GM19395 (cell line): ENCODE measurements at regions not wholly inside any gene's neighbourhood (a gene's known extent, or its start where the extent isn't known, plus 50 kb on each side); places are given as distances from the start of the nearest gene placed in this dataset.

Experiments used
- ATAC-seq: cut with Tn5 transposase; IDR thresholded peaks from one replicate; pipeline ENCODE4 v1.9.1; 2021; ENCODE audit warnings: mild to moderate bottlenecking, moderate library complexity; ENCODE audit not compliant: unreplicated experiment

GRCh38 chr3:81932681-81933080 lies 171.2 kb upstream of the GBE1 start:
- no peak for ATAC-seq

GRCh38 chr3:81931265-81932251 lies 170.1 kb upstream of the GBE1 start:
- no peak for ATAC-seq

- no peak for ATAC-seq
These were observed 168.3 kb upstream of the GBE1 start for GRCh38 chr3:81929697-81930096.

GRCh38 chr3:81927811-81928210 lies 166.4 kb upstream of the GBE1 start:
- no peak for ATAC-seq

GRCh38 chr3:81925385-81925784 lies 163.9 kb upstream of the GBE1 start:
- ATAC-seq = no peak

- no peak for ATAC-seq
These were observed 161.6 kb upstream of the GBE1 start for GRCh38 chr3:81923038-81923437.

- no peak for ATAC-seq
These were observed 161.0 kb upstream of the GBE1 start for GRCh38 chr3:81922404-81922803.

- no peak for ATAC-seq
These were observed 159.4 kb upstream of the GBE1 start for GRCh38 chr3:81920816-81921215.

GRCh38 chr3:81916890-81917289 lies 155.4 kb upstream of the GBE1 start:
- ATAC-seq = no peak

- ATAC-seq = no peak
These were observed 152.6 kb upstream of the GBE1 start for GRCh38 chr3:81913886-81914663.

GRCh38 chr3:81911221-81911620 lies 149.8 kb upstream of the GBE1 start:
- no peak for ATAC-seq

GRCh38 chr3:81910244-81910852 lies 148.9 kb upstream of the GBE1 start:
- ATAC-seq = peak; percentile 83

- no peak for ATAC-seq
These were observed 148.4 kb upstream of the GBE1 start for GRCh38 chr3:81909796-81910195.

GRCh38 chr3:81908561-81908960 lies 147.1 kb upstream of the GBE1 start:
- ATAC-seq = no peak

- ATAC-seq = no peak
These were observed 136.9 kb upstream of the GBE1 start for GRCh38 chr3:81898336-81898735.

- ATAC-seq = no peak
These were observed 133.2 kb upstream of the GBE1 start for GRCh38 chr3:81894598-81894997.

- no peak for ATAC-seq
These were observed 129.8 kb upstream of the GBE1 start for GRCh38 chr3:81891055-81891895.

GRCh38 chr3:81888914-81889557 lies 127.6 kb upstream of the GBE1 start:
- ATAC-seq = no peak

- no peak for ATAC-seq
These were observed 126.0 kb upstream of the GBE1 start for GRCh38 chr3:81887448-81887847.

GRCh38 chr3:81886081-81886480 lies 124.6 kb upstream of the GBE1 start:
- ATAC-seq = no peak
